NCI-H82 (cell line): ENCODE measurements at regions not wholly inside any gene's neighbourhood (a gene's known extent, or its start where the extent isn't known, plus 50 kb on each side); places are given as distances from the start of the nearest gene placed in this dataset.
A peak's percentile ranks its signal among the peaks of the same experiment; 100 is the strongest.
"Not testable (repeated sequence)": the region's sequence is repeated elsewhere in the genome, so short reads cannot be mapped to it uniquely, and the experiment has no call there.

Experiments
- DNase-seq: peaks from one replicate; lab custom pipeline; 2025; lab: John Stamatoyannopoulos, UW

- DNase-seq = no peak
Observed at GRCh38 chr1:105591681-105592080, 1464.8 kb upstream of the PRMT6 start.

DNA sequence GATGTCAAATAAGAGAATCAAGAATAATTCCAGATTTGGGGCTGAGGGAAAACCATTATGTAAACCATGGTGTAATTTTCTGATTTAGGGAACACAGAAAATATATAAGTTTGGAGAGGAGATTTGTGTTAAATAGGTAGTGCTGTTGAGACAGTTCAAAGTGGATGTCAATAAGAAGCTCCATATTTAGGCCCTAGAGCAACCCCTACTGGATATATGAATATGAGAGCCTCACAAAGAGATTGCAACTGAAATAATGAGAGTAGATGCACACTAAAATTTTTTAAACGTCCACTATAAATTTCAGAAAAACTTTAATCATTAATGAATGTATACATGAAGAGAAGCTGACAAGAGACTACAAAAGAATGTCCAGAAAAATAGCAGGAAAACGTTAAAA is 1447.8 kb upstream of the PRMT6 start:
- no peak for DNase-seq

GRCh38 chr1:105626276-105626987 is 1430.0 kb upstream of the PRMT6 start:
- no peak for DNase-seq

- not testable (repeated sequence) for DNase-seq
Observed at GRCh38 chr1:105631153-105631744, 1425.2 kb upstream of the PRMT6 start.

DNA sequence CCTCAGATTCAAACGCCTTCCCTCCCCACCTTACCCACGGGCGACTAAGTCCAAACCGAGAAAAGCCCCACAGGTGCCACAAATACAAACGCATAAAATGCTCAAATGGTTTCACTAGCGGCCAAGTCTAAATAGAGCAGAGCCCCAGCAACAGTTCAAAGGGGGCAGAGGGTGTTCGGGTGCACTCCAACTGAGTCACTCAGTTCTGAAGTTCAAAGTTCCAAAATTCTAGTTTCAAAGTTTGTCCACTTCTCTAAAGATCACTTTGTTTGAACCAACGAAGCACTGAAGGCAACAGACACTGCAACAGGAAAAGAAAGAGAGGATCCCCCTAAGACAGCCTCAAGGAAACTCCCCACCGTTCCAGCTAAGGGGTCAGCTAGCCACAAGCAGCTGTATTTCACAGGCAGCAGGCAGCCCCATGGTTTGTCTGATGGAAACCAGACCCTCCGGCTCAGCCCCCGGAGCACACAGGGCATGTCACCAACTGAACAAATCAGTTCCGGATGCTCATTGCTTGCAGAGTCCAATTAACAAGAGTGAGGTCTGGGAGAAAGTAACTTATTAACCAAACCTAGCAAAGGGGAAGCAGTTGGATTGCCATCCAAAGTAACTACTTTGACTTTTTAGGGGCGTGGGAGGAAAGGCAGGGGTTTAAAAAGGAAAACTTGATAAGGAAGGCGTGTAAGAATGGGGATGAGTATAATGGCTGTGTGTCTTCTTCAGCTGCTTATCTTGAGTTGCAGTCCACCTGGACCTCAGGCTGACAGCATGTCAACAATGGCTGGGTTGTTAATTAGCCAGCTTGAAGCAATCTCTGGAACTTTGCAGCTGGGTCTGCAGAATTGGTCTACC is 1423.9 kb upstream of the PRMT6 start:
- DNase-seq = no peak

DNA sequence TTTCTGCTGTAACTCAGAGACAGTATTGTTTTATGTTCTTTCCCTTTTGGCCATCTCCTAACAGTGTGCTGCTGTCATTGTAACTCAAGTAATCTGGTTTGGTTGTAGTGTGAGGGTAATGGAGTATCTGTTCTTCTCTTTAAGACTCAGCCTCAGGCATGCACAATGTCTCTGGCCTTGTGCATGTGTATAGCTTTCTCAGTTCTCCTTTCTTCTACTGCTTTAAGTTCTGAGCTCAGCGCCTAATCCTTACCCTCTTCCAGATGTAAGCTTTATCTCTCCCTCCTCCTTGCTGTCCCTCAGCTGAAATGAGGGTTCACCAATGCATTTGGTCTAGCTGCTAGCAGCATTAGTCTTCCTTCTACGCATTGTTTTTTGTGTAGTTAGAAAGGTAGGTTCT is 1420.4 kb upstream of the PRMT6 start:
- no peak for DNase-seq

- no peak for DNase-seq
Observed at GRCh38 chr1:105641407-105641806, 1415.1 kb upstream of the PRMT6 start.

DNA sequence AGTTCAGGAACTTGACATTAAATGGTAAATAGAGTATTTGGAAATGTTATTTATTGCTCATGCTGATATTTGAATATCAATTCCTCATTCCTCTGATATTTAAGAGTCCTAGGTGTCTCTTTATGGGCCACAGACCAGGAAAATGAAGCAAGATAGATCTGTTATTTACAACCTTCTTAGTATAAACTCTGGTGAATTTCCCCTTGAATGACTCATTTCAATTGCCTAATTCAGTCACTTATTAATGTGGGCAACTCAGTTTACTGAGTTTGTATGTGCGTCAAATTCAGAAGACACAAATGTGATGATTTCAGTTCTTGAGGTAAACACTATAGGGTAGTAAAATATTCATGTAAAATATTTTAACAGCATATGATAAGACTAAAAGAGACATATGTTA is 1404.4 kb upstream of the PRMT6 start:
- no peak for DNase-seq

DNA sequence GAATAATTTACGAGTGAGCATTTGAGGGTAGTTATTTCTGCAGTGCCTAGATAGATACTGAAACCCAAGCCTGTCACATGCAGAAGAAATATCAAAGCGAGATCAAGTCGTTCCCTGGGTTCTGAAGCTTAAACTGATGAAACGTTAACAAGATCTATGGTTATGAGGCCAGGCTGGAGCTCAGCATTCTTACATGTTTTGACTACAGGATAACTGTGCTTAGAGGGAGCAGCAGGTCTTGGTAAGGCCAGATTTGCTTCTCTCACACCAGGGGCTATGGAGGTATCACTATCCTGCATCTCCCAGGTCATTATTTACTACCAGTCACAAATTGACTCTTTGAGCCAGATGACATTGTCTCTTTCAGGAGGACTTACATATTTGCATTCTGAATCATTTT is 1401.4 kb upstream of the PRMT6 start:
- peak; percentile 9 for DNase-seq

GRCh38 chr1:105664495-105664894 is 1392.0 kb upstream of the PRMT6 start:
- DNase-seq = no peak

- DNase-seq = no peak
Observed at GRCh38 chr1:105678334-105678733, 1378.1 kb upstream of the PRMT6 start.

DNA sequence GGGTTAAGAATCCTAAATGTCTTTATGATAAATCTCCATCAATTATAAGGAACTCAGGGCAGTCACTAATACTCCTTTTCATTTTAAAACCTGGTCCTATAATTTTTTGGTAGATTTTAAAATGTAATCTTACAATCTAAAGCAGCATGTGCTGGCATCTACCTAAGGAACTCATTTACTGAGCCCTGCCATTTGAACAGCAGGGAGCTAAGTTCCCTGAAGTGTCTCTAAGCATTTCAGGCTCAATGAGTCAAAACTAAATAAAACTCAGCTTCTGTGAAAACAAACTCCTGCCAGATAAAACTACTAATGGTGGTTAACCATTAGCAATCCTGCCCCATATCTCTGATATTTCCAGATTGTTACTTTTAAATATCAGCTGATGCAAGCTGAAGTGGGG is 1371.8 kb upstream of the PRMT6 start:
- DNase-seq = no peak

- DNase-seq = no peak
Observed at GRCh38 chr1:105686026-105686425, 1370.4 kb upstream of the PRMT6 start.

DNA sequence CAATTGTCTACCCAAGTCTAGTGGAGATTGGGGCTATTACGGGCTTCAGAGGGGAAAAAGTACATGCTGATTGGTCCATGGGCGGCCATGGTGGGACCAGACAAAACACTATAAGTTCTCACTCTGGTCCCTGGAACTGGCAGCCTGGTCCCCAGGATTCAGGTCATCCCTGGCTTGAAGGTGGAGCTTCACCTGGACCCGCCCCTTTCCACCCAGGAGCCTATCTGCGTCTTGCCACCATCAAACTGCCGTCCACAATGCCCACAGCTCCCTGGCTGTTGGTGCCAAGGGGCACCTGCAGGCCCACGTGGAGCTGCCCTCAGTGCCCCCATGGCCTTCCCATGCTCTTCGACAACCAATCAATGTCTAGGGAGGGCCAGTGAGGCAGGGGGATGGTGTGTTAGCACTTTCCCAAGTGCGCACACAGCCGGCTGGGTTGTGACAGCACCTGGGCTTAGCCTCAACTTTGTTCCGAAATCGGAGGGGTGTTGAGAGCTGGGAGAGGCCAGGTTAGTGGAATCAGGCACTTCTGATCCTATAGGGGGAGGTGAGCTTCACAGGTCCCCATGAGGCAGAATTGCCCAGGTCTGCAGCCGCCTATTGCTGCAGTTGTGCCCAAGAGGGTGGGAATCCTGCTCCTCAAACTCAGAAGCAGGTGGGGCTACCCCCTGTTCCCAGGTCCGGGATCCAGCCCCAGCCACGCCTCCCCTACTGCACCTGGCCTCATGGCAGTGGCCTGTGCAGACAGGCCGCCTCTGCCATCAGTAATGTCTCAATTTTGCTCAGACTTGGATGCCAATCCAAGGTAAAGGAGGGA is 1369.4 kb upstream of the PRMT6 start:
- no peak for DNase-seq

DNA sequence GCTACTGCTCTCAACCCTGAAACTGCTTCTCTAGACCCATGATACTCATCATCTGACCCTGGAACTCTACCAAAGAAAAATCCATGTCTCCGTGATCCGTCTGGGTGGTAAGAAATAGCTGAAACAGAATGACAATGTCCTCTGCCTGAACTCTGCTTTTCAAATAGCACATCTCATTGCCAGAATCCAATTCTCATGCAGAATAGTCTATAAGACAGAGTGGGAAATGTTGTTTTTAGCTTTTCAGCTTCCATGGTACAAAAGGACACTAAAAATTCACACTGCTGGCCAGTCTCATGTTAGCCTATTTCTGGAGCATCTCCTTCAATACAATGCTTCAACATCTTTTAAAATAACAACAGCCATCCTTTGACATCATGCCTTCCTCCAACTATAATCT is 1355.8 kb upstream of the PRMT6 start:
- DNase-seq = no peak

DNA sequence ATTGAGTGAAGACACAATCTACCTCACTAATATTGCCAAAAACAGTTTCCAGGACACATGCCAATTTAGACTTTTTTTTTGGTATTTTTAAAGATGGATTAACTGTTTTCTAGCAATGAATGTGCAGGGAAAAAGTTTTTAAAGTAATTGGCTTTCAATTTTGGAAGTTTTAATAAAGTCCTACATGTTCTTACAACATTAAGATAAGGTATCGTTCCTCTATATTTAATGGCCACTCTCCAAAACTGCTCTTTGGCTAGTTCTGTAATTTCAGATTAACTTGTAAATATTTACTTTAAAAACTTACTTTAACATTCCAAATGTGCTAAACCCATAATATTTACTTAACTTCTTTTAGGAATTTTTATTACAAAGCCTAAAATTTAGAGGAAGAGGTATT is 1332.2 kb upstream of the PRMT6 start:
- DNase-seq = no peak

DNA sequence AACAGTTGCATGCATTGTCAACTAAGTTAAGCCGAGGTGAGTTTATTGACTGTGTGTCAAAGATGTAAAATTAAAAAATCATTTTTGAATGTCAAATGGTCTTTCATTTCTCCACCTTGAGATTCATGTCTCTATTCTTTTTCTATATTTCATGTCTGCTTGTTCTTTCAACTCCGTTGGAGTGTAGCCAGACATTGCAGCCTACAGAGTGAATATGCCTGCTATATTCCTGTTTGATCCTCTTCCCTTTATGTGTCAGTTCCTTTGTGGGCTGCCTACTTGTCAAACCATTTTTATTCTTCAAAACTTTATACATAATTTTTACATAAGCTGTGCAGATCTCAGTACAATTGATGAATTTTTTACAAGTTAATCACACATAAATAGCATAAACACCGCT is 1325.8 kb upstream of the PRMT6 start:
- DNase-seq = no peak

DNA sequence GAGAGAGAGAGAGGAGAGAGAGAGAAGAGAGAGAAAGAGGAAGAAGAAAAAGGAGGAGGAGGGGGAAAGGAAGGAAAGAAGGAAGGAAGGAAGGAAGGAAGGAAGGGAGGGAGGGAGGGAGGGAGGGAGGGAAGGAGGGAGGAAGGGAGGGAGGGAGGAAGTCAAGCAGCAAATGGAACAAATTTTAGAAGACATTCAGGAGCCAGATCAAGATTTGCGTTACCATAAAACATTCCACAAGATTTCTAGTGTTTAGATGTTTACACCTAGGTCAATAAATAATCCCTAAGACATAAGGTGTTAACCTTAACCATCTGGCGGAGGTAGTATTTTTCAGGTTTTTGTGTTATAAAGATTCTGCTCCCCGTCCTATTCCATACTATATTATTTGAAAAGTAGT is 1320.1 kb upstream of the PRMT6 start:
- no peak for DNase-seq

DNA sequence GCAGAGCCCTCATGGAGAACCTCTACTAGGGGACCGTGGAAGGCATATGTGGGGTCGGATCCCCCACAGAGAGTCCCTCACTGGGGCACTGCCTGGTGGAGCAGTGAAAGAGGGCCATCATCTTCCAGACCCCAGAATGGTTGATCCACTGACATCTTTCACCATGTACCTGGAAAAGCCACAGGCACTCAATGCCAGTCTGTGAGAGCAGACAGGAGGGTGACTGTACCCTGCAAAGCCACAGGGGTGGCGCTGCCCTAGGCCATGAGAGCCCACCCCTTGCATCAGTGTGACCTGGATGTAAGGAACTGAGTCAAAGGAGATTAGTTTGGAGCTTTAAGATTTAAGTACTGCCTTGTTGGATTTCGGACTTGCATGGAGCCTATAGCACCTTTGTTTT is 1276.7 kb upstream of the PRMT6 start:
- no peak for DNase-seq

DNA sequence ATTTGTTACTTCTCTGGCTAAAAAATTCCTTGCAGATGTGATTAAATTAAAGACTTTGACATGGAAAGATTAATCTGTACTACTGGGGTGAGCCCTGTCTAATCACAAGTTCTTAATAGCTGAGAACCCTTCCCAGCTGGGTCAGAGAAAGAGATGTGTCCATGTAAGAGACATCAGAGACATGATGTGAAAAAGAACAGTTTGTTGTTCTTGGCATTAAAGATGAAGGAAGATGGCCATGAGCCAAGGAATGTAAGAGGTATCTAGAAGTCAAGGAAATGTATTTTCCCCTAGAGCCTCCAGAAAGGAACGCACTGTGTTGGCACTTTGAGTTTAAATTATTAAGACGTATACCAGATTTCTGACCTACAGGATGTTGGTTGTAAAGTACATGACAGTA is 1271.5 kb upstream of the PRMT6 start:
- DNase-seq = no peak

DNA sequence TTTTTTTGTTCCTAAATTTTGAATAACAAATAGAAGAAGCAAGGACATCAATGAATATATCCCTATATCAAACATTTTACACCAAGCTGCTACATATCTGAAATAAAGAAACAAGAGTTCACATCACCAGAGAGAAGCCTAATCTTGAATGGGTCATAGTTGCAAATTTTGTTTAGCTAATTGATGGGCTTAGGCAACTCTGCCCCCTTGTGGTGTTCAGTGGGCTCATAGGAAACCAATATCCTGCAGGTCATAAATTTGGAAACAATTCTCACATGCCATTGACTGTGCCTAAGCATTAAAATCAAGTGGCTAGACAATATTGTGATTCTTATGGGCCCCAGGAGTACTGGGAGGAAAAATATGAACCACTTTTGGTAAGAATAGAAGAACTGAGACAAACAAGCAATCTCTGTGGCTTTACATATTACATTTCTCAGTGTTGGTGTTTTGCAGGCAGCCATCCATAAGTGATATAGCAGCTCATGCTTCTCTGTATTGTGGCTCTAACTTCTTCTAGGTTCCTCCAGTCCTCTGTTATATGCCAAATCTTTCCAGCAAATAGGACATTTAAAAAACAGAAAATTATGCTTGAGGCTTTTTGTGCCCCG is 1262.8 kb upstream of the PRMT6 start:
- peak; percentile 78 for DNase-seq

DNA sequence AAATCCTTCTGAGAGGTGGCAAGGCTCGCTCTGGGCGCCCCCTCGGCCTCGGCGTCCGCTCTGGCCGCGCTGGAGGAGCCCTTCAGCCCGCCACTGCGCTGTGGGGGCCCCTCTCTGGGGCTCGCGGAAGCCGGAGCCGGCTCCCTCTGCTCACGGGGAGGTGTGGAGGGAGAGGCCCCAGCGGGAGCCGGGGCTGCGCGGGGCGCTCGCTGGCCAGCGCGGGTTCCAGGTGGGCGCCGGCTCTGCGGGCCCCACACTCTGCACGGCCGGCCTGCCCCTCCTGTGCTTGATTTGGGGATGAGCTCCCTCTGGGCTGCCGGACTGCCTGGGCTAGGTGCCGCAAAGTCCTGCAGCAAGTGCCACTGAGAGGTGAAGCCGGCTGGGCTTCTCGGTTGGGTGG is 1260.7 kb upstream of the PRMT6 start:
- DNase-seq = no peak
